ENCODE measurements at regions not wholly inside any gene's neighbourhood (a gene's known extent, or its start where the extent isn't known, plus 50 kb on each side); places are given as distances from the start of the nearest gene placed in this dataset.
A peak's percentile ranks its signal among the peaks of the same experiment; 100 is the strongest.

DNA sequence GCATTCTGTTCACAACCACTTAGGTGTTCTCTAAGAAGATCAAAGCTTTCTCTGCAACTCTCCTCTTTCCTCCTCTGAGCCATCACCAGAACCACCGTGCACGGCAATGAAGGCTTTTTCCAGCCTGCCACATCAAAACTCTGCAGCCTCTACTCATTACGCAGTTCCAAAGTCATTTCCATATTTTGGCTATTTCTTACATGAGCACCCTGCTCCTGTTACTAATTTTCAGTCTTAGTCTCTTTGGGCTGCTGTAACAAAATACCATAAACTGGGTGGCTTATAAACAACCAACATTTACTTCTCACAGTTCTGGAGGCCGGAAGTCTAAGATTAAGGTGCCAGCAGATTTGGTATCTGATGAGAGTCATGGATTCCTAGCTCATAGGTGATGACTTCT is 70.4 kb upstream of the THBS2 start:
- TF ChIP-seq POLR2AphosphoS5 (IDR thresholded peaks at IDR 0.05; ENCODE audit: low read depth) (no peak), GABPA (IDR thresholded peaks at IDR 0.05; ENCODE audit: low read depth) (no peak), SPI1 (IDR thresholded peaks at IDR 0.05; ENCODE audit: borderline replicate concordance, low read depth) (no peak), CTCF (IDR thresholded peaks at IDR 0.05; ENCODE audit: insufficient read depth, low read length) (no peak)
- TF ChIP-seq, protein P1, sequence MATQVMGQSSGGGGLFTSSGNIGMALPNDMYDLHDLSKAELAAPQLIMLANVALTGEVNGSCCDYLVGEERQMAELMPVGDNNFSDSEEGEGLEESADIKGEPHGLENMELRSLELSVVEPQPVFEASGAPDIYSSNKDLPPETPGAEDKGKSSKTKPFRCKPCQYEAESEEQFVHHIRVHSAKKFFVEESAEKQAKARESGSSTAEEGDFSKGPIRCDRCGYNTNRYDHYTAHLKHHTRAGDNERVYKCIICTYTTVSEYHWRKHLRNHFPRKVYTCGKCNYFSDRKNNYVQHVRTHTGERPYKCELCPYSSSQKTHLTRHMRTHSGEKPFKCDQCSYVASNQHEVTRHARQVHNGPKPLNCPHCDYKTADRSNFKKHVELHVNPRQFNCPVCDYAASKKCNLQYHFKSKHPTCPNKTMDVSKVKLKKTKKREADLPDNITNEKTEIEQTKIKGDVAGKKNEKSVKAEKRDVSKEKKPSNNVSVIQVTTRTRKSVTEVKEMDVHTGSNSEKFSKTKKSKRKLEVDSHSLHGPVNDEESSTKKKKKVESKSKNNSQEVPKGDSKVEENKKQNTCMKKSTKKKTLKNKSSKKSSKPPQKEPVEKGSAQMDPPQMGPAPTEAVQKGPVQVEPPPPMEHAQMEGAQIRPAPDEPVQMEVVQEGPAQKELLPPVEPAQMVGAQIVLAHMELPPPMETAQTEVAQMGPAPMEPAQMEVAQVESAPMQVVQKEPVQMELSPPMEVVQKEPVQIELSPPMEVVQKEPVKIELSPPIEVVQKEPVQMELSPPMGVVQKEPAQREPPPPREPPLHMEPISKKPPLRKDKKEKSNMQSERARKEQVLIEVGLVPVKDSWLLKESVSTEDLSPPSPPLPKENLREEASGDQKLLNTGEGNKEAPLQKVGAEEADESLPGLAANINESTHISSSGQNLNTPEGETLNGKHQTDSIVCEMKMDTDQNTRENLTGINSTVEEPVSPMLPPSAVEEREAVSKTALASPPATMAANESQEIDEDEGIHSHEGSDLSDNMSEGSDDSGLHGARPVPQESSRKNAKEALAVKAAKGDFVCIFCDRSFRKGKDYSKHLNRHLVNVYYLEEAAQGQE (IDR thresholded peaks at IDR 0.05; ENCODE audit: insufficient replicate concordance, low read depth), result no peak
- no peaks in the 10 kb centered on the region for H3K27me3 ChIP-seq (ENCODE audit: insufficient read depth, poor library complexity, severe bottlenecking)
- DNase-seq (ENCODE audit: low read depth in 1 of 2, low spot score in 1 of 2), result no peak
- H3K27ac ChIP-seq (replicated peaks), result no peak overlapping the region
- no peak overlapping the region for H3K4me3 ChIP-seq (replicated peaks; ENCODE audit: insufficient read depth, low read length)

DNA sequence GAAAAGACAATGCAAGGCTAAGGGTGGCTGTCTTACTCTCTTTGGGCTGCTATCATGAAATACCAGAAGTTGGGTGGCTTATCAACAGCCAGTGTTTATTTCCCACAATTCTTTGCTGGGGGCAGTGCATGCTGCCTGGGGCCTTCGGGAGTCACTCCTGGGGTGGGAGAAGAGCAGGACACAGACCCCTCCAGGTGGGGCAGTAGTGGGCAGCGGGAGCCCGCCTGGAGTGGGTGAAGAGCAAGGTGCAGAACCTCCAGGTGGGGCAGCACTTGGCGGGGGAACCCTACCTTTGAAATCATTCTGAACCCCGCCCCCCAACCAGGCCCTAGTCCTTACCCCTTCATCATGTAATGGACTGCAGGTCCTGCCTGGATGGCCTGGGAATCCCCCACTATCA is 69.6 kb upstream of the THBS2 start:
- no peak overlapping the region for H3K4me3 ChIP-seq (replicated peaks; ENCODE audit: insufficient read depth, low read length)
- TF ChIP-seq SPI1 (IDR thresholded peaks at IDR 0.05; ENCODE audit: borderline replicate concordance, low read depth) (no peak), CTCF (IDR thresholded peaks at IDR 0.05; ENCODE audit: insufficient read depth, low read length) (no peak), GABPA (IDR thresholded peaks at IDR 0.05; ENCODE audit: low read depth) (no peak), POLR2AphosphoS5 (IDR thresholded peaks at IDR 0.05; ENCODE audit: low read depth) (no peak)
- TF ChIP-seq, protein P1 (IDR thresholded peaks at IDR 0.05; ENCODE audit: insufficient replicate concordance, low read depth), result no peak

GRCh38 chr6:169321546-169321945 is 67.9 kb upstream of the THBS2 start:
- DNase-seq (ENCODE audit: low read depth in 1 of 2, low spot score in 1 of 2), result no peak
- Histone ChIP-seq H3K27ac (replicated peaks) (no peak overlapping the region), H3K27me3 (ENCODE audit: insufficient read depth, poor library complexity, severe bottlenecking) (no peaks in the 10 kb centered on the region), H3K4me3 (replicated peaks; ENCODE audit: insufficient read depth, low read length) (no peak overlapping the region)
- peak; percentile 63 for TF ChIP-seq SPI1 (IDR thresholded peaks at IDR 0.05; ENCODE audit: borderline replicate concordance, low read depth)
- TF ChIP-seq, protein P1 (IDR thresholded peaks at IDR 0.05; ENCODE audit: insufficient replicate concordance, low read depth), result no peak

More for the DNA sequence above, 69.6 kb upstream of the THBS2 start:
- Histone ChIP-seq H3K27ac (replicated peaks) (no peak overlapping the region), H3K27me3 (ENCODE audit: insufficient read depth, poor library complexity, severe bottlenecking) (no peaks in the 10 kb centered on the region)
- DNase-seq (ENCODE audit: low read depth in 1 of 2, low spot score in 1 of 2), result no peak

DNA sequence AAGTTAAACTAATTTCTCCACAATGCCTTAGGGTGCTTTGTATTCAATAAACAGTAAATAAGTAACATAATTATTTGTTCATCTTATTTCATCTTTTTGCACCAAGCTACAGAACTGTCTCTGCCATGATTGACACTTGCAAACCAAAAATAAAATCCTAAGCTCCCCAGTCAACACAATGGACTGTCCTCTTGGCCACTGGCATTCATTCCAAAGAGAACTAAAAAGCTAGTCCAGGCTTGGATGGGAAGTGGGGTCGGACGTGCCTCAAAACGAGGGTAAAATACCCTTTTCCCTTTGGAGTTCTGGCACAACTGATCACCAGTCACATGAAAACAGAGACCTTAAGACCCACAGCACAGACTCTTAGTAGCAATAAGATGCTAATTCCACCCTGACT is 66.4 kb upstream of the THBS2 start:
- H3K27ac ChIP-seq (replicated peaks), result no peak overlapping the region
- no peak for DNase-seq (ENCODE audit: low read depth in 1 of 2, low spot score in 1 of 2)
- no peaks in the 10 kb centered on the region for H3K27me3 ChIP-seq (ENCODE audit: insufficient read depth, poor library complexity, severe bottlenecking)
- TF ChIP-seq POLR2AphosphoS5 (IDR thresholded peaks at IDR 0.05; ENCODE audit: low read depth) (no peak), GABPA (IDR thresholded peaks at IDR 0.05; ENCODE audit: low read depth) (no peak), CTCF (IDR thresholded peaks at IDR 0.05; ENCODE audit: insufficient read depth, low read length) (no peak), SPI1 (IDR thresholded peaks at IDR 0.05; ENCODE audit: borderline replicate concordance, low read depth) (no peak)
- TF ChIP-seq, protein P1 (IDR thresholded peaks at IDR 0.05; ENCODE audit: insufficient replicate concordance, low read depth), result no peak
- H3K4me3 ChIP-seq (replicated peaks; ENCODE audit: insufficient read depth, low read length), result no peak overlapping the region
